ENCODE measurements at regions not wholly inside any gene's neighbourhood (a gene's known extent, or its start where the extent isn't known, plus 50 kb on each side); places are given as distances from the start of the nearest gene placed in this dataset.

GRCh38 chr5:166324372-166324771 is 1967.1 kb upstream of the WWC1 start:
- no peak overlapping the region for H3K27ac Mint-ChIP-seq
- H3K36me3 Mint-ChIP-seq = no peaks in the 10 kb centered on the region
- H3K4me1 Mint-ChIP-seq = no peaks in the 10 kb centered on the region
- DNase-seq = no peak
- peaks cover 0 to 2% (median 0%) of the 10 kb centered on the region in 3 donors for H3K27me3 Mint-ChIP-seq (ENCODE audit: low read depth in 3 of 3)
- no peak overlapping the region for H3K4me3 Mint-ChIP-seq
- peaks cover 3 to 38% (median 9%) of the 10 kb centered on the region in 6 donors for H3K9me3 Mint-ChIP-seq

GRCh38 chr5:166329149-166329800 is 1962.2 kb upstream of the WWC1 start:
- Mint-ChIP-seq H3K36me3 (no peaks in the 10 kb centered on the region), H3K4me3 (no peak overlapping the region), H3K9me3 (peaks cover 5 to 44% (median 16%) of the 10 kb centered on the region in 6 donors), H3K4me1 (no peaks in the 10 kb centered on the region), H3K27me3 (ENCODE audit: low read depth in 3 of 3) (peaks cover 0 to 2% (median 0%) of the 10 kb centered on the region in 3 donors), H3K27ac (no peak overlapping the region)
- DNase-seq = no peak

- no peak for DNase-seq
- Mint-ChIP-seq H3K4me1 (no peaks in the 10 kb centered on the region), H3K4me3 (no peak overlapping the region), H3K27me3 (ENCODE audit: low read depth in 3 of 3) (peaks cover 0 to 2% (median 0%) of the 10 kb centered on the region in 3 donors), H3K36me3 (no peaks in the 10 kb centered on the region), H3K9me3 (peaks cover 8 to 44% (median 19%) of the 10 kb centered on the region in 6 donors), H3K27ac (no peak overlapping the region)
Observed at GRCh38 chr5:166330036-166330435, 1961.4 kb upstream of the WWC1 start.

- no peak for DNase-seq
- H3K4me3 Mint-ChIP-seq = no peak overlapping the region
- no peak overlapping the region for H3K27ac Mint-ChIP-seq
- H3K27me3 Mint-ChIP-seq (ENCODE audit: low read depth in 3 of 3) = no peaks in the 10 kb centered on the region
- no peaks in the 10 kb centered on the region for H3K36me3 Mint-ChIP-seq
- no peaks in the 10 kb centered on the region for H3K4me1 Mint-ChIP-seq
- H3K9me3 Mint-ChIP-seq = peaks cover 8 to 48% (median 22%) of the 10 kb centered on the region in 6 donors
Observed at GRCh38 chr5:166331521-166331920, 1959.9 kb upstream of the WWC1 start.

- H3K27me3 Mint-ChIP-seq (ENCODE audit: low read depth in 3 of 3) = no peaks in the 10 kb centered on the region
- no peaks in the 10 kb centered on the region for H3K4me1 Mint-ChIP-seq
- no peak for DNase-seq
- peaks cover 2 to 53% (median 38%) of the 10 kb centered on the region in 6 donors for H3K9me3 Mint-ChIP-seq
- H3K36me3 Mint-ChIP-seq = no peaks in the 10 kb centered on the region
- H3K4me3 Mint-ChIP-seq = no peak overlapping the region
- no peak overlapping the region for H3K27ac Mint-ChIP-seq
Observed at GRCh38 chr5:166338801-166339200, 1952.6 kb upstream of the WWC1 start.

- Mint-ChIP-seq H3K27me3 (ENCODE audit: low read depth in 3 of 3) (no peaks in the 10 kb centered on the region), H3K27ac (no peak overlapping the region), H3K36me3 (no peaks in the 10 kb centered on the region), H3K4me3 (no peak overlapping the region), H3K4me1 (no peaks in the 10 kb centered on the region), H3K9me3 (peaks cover 2 to 43% (median 33%) of the 10 kb centered on the region in 6 donors)
- no peak for DNase-seq
Observed at GRCh38 chr5:166340039-166340438, 1951.4 kb upstream of the WWC1 start.

GRCh38 chr5:166341740-166342337 is 1949.6 kb upstream of the WWC1 start:
- DNase-seq = no peak
- H3K36me3 Mint-ChIP-seq = no peaks in the 10 kb centered on the region
- H3K27me3 Mint-ChIP-seq (ENCODE audit: low read depth in 3 of 3) = no peaks in the 10 kb centered on the region
- no peaks in the 10 kb centered on the region for H3K4me1 Mint-ChIP-seq
- H3K9me3 Mint-ChIP-seq = peaks cover 0 to 36% (median 24%) of the 10 kb centered on the region in 6 donors
- no peak overlapping the region for H3K27ac Mint-ChIP-seq
- H3K4me3 Mint-ChIP-seq = no peak overlapping the region

- no peak overlapping the region for H3K4me3 Mint-ChIP-seq
- H3K27me3 Mint-ChIP-seq (ENCODE audit: low read depth in 3 of 3) = no peaks in the 10 kb centered on the region
- peaks cover 0 to 36% (median 24%) of the 10 kb centered on the region in 6 donors for H3K9me3 Mint-ChIP-seq
- no peak for DNase-seq
- no peaks in the 10 kb centered on the region for H3K4me1 Mint-ChIP-seq
- H3K36me3 Mint-ChIP-seq = no peaks in the 10 kb centered on the region
- H3K27ac Mint-ChIP-seq = no peak overlapping the region
Observed at GRCh38 chr5:166342402-166342801, 1949.0 kb upstream of the WWC1 start.

- H3K27ac Mint-ChIP-seq = no peak overlapping the region
- H3K4me3 Mint-ChIP-seq = no peak overlapping the region
- no peaks in the 10 kb centered on the region for H3K36me3 Mint-ChIP-seq
- no peaks in the 10 kb centered on the region for H3K4me1 Mint-ChIP-seq
- no peak for DNase-seq
- peaks cover 7 to 39% (median 21%) of the 10 kb centered on the region in 6 donors for H3K9me3 Mint-ChIP-seq
- H3K27me3 Mint-ChIP-seq (ENCODE audit: low read depth in 3 of 3) = no peaks in the 10 kb centered on the region
Observed at GRCh38 chr5:166346726-166347374, 1944.6 kb upstream of the WWC1 start.

- no peak for DNase-seq
- Mint-ChIP-seq H3K9me3 (peaks cover 6 to 26% (median 17%) of the 10 kb centered on the region in 6 donors), H3K27me3 (ENCODE audit: low read depth in 3 of 3) (peaks cover 0 to 1% (median 0%) of the 10 kb centered on the region in 3 donors), H3K36me3 (no peaks in the 10 kb centered on the region), H3K4me1 (no peaks in the 10 kb centered on the region), H3K4me3 (no peak overlapping the region), H3K27ac (no peak overlapping the region)
Observed at GRCh38 chr5:166349046-166349445, 1942.4 kb upstream of the WWC1 start.

GRCh38 chr5:166353580-166353979 is 1937.9 kb upstream of the WWC1 start:
- Mint-ChIP-seq H3K4me3 (no peak overlapping the region), H3K27me3 (ENCODE audit: low read depth in 3 of 3) (peaks cover 0 to 2% (median 0%) of the 10 kb centered on the region in 3 donors), H3K9me3 (peaks cover 15 to 40% (median 26%) of the 10 kb centered on the region in 6 donors), H3K4me1 (no peaks in the 10 kb centered on the region), H3K27ac (no peak overlapping the region), H3K36me3 (no peaks in the 10 kb centered on the region)
- no peak for DNase-seq

GRCh38 chr5:166354332-166354731 is 1937.1 kb upstream of the WWC1 start:
- Mint-ChIP-seq H3K4me3 (no peak overlapping the region), H3K36me3 (no peaks in the 10 kb centered on the region)

GRCh38 chr5:166356096-166356495 is 1935.3 kb upstream of the WWC1 start:
- Mint-ChIP-seq H3K36me3 (no peaks in the 10 kb centered on the region), H3K27ac (no peak overlapping the region), H3K4me1 (no peaks in the 10 kb centered on the region), H3K27me3 (ENCODE audit: low read depth in 3 of 3) (peaks cover 0 to 2% (median 0%) of the 10 kb centered on the region in 3 donors), H3K4me3 (no peak overlapping the region), H3K9me3 (peaks cover 13 to 46% (median 22%) of the 10 kb centered on the region in 6 donors)
- DNase-seq = no peak

More at GRCh38 chr5:166354332-166354731, 1937.1 kb upstream of the WWC1 start:
- no peak for DNase-seq
- Mint-ChIP-seq H3K4me1 (no peaks in the 10 kb centered on the region), H3K27ac (no peak overlapping the region), H3K27me3 (ENCODE audit: low read depth in 3 of 3) (peaks cover 0 to 2% (median 0%) of the 10 kb centered on the region in 3 donors), H3K9me3 (peaks cover 14 to 44% (median 25%) of the 10 kb centered on the region in 6 donors)

- Mint-ChIP-seq H3K27ac (no peak overlapping the region), H3K4me3 (no peak overlapping the region), H3K4me1 (no peaks in the 10 kb centered on the region), H3K27me3 (ENCODE audit: low read depth in 3 of 3) (peaks cover 0 to 2% (median 0%) of the 10 kb centered on the region in 3 donors), H3K36me3 (no peaks in the 10 kb centered on the region), H3K9me3 (peaks cover 17 to 60% (median 22%) of the 10 kb centered on the region in 6 donors)
- DNase-seq = no peak
Observed at GRCh38 chr5:166358127-166358830, 1933.2 kb upstream of the WWC1 start.
